Neural cell (in vitro differentiated cells): ENCODE measurements at regions not wholly inside any gene's neighbourhood (a gene's known extent, or its start where the extent isn't known, plus 50 kb on each side); places are given as distances from the start of the nearest gene placed in this dataset.

Experiments used
- H2AFZ ChIP-seq: fragments of 200-600, 300-800 bp; sonication (generic), shearing (Covaris generic); 2 replicates; pipeline ENCODE4 v1.6.0; 2014; ENCODE audit warnings: low read depth, mild to moderate bottlenecking, antibody characterized with exemption, low read length, moderate library complexity
- H3F3A ChIP-seq: fragments of 200-600 bp; shearing (Covaris generic); 2 replicates; pipeline ENCODE4 v1.6.1; 2016; ENCODE audit warnings: mild to moderate bottlenecking, moderate library complexity, mixed read lengths, antibody characterized with exemption, low read length; ENCODE audit not compliant: insufficient read depth, poor library complexity, severe bottlenecking
- H3K27ac ChIP-seq: fragments of 200-600, 300-800 bp; sonication (generic), shearing (Covaris generic); 2 replicates; pipeline ENCODE4 v1.5.1; 2014; ENCODE audit warnings: mild to moderate bottlenecking, low read length, moderate library complexity
- H3K27me3 ChIP-seq: fragments of 300-800, 200-600 bp; sonication (generic), shearing (Covaris generic); 2 replicates; pipeline ENCODE4 v1.6.0; 2014; ENCODE audit warnings: mild to moderate bottlenecking, low read depth, low read length, moderate library complexity; ENCODE audit not compliant: insufficient read depth
- H3K36me3 ChIP-seq: fragments of 300-800, 200-600 bp; sonication (generic), shearing (Covaris generic); 2 replicates; pipeline ENCODE4 v1.5.1; 2014; ENCODE audit warnings: mild to moderate bottlenecking, antibody characterized with exemption, low read length, moderate library complexity; ENCODE audit not compliant: insufficient read depth
- H3K4me2 ChIP-seq: fragments of 300-800, 200-600 bp; sonication (generic), shearing (Covaris generic); 2 replicates; pipeline ENCODE4 v1.6.0; 2014; ENCODE audit warnings: mild to moderate bottlenecking, low read length
- H3K4me3 ChIP-seq: fragments of 300-800, 200-600 bp; sonication (generic), shearing (Covaris generic); 2 replicates; pipeline ENCODE4 v1.5.1; 2014; ENCODE audit warnings: mild to moderate bottlenecking, low read length, moderate library complexity
- H3K79me2 ChIP-seq: fragments of 200-600 bp; shearing (Covaris generic); replicated peaks from 2 replicates; pipeline ENCODE4 v1.6.0; 2014; ENCODE audit warnings: mild to moderate bottlenecking, low read length, moderate library complexity; ENCODE audit not compliant: insufficient read depth
- H3K9ac ChIP-seq: fragments of 300-800, 200-600 bp; sonication (generic), shearing (Covaris generic); 2 replicates; pipeline ENCODE4 v1.6.1; 2016; ENCODE audit warnings: mild to moderate bottlenecking, low read length, mixed read lengths
- H3K9me2 ChIP-seq: fragments of 200-600 bp; shearing (Covaris generic); 2 replicates; pipeline ENCODE4 v1.6.1; 2016; ENCODE audit warnings: mild to moderate bottlenecking, low read length, mixed read lengths; ENCODE audit not compliant: insufficient read depth
- H3K9me3 ChIP-seq: fragments of 200-600, 300-800 bp; sonication (generic), shearing (Covaris generic); 2 replicates; pipeline ENCODE4 v1.6.1; 2016; ENCODE audit warnings: mild to moderate bottlenecking, mixed run types, low read length, moderate library complexity, mixed read lengths
- H4K20me1 ChIP-seq: fragments of 200-600 bp; shearing (Covaris generic); 2 replicates; pipeline ENCODE4 v1.6.1; 2016; ENCODE audit warnings: mild to moderate bottlenecking, mixed run types; ENCODE audit not compliant: insufficient read depth
- EP300 ChIP-seq: fragments of 450-650 bp; conservative IDR thresholded peaks from 2 replicates; pipeline ENCODE4 v1.6.1; 2014; ENCODE audit warnings: antibody characterized with exemption, mild to moderate bottlenecking, moderate library complexity; ENCODE audit not compliant: poor library complexity, severe bottlenecking
- EZH2 ChIP-seq: fragments of 200-600, 300-800 bp; shearing (Covaris generic), sonication (generic); IDR thresholded peaks from 2 replicates; pipeline ENCODE4 v1.6.1; 2014; ENCODE audit warnings: antibody characterized with exemption, low read length, borderline replicate concordance, mild to moderate bottlenecking; ENCODE audit not compliant: insufficient read depth, poor library complexity, severe bottlenecking
- MXI1 ChIP-seq: fragments of 450-650 bp; conservative IDR thresholded peaks from 2 replicates; pipeline ENCODE4 v1.6.1; 2014; ENCODE audit warnings: antibody characterized with exemption, mild to moderate bottlenecking; ENCODE audit not compliant: poor library complexity, severe bottlenecking
- POLR2AphosphoS5 ChIP-seq: IDR thresholded peaks from 2 replicates; pipeline ENCODE4 v1.6.1; 2012
- RAD21 ChIP-seq: fragments of 450-650 bp; conservative IDR thresholded peaks from 2 replicates; pipeline ENCODE4 v1.6.1; 2014; ENCODE audit warnings: antibody characterized with exemption, mild to moderate bottlenecking, moderate library complexity
- SMC3 ChIP-seq: fragments of 450-650 bp; conservative IDR thresholded peaks from 2 replicates; pipeline ENCODE4 v1.6.1; 2014; ENCODE audit warnings: antibody characterized with exemption, mild to moderate bottlenecking, moderate library complexity; ENCODE audit not compliant: poor library complexity
- TAF1 ChIP-seq: IDR thresholded peaks from 2 replicates; pipeline ENCODE4 v1.6.1; 2012; ENCODE audit warnings: low read depth
- TF ChIP-seq, protein P1 (sequence below): IDR thresholded peaks from 2 replicates; pipeline ENCODE4 v1.6.1; 2012; ENCODE audit warnings: borderline replicate concordance
- TF ChIP-seq, protein P2 (sequence below): fragments of 450-650 bp; IDR thresholded peaks from 2 replicates; pipeline ENCODE4 v1.5.1; 2014; ENCODE audit warnings: antibody characterized with exemption, mild to moderate bottlenecking, moderate library complexity; ENCODE audit not compliant: poor library complexity, severe bottlenecking

DNA sequence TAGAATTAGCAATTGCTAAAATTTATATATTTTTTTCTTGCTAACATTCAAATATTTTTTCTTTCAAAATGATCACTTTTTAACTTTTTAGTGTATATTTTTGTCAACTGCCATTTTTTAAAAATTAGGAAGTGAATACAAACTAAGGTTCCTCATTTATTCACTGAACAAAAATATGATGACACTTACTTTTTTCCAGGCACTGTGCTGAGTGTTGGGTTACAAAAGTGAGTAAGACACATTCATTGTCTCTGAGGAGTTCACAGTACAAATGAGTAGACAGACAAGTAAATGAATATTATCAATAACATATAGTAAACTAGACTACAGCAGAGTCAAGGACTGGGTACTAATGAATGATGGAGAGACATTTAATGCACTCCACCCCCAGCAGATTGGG, 543.5 kb downstream of the PDHA2 start:
- no peaks in the 10 kb centered on the region for H3K27me3 ChIP-seq

DNA sequence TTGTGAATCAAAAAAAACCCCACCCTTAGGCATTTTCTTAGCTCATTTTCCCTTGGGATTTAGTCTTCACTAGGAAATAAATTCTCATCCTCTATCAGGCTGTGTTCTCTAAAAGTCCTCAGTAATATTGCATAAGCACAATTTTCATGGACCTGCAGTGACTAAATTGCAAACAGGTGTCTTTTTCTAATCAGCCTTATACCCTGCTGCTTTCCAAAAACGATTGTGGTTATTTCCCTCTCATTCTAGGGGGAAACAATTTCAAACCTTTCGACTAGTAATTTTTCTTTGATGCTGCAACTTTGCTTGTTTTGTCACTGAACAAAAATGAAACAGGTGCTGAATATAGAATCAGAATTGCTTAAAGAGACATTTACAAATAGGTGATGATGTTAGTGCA, 549.9 kb downstream of the PDHA2 start:
- Histone ChIP-seq H3K4me2 (no peak overlapping the region), H3K9ac (no peak overlapping the region), H3F3A (no peaks in the 10 kb centered on the region), H3K36me3 (no peaks in the 10 kb centered on the region), H3K27me3 (no peaks in the 10 kb centered on the region), H3K27ac (no peak overlapping the region), H4K20me1 (no peaks in the 10 kb centered on the region), H3K79me2 (no peaks in the 10 kb centered on the region), H2AFZ (no peak overlapping the region), H3K9me2 (no peaks in the 10 kb centered on the region), H3K9me3 (no peaks in the 10 kb centered on the region), H3K4me3 (no peak overlapping the region)
- TF ChIP-seq POLR2AphosphoS5 (no peak), EZH2 (no peak), RAD21 (no peak), SMC3 (no peak), MXI1 (no peak), TAF1 (no peak), EP300 (no peak)
- TF ChIP-seq, protein P1, sequence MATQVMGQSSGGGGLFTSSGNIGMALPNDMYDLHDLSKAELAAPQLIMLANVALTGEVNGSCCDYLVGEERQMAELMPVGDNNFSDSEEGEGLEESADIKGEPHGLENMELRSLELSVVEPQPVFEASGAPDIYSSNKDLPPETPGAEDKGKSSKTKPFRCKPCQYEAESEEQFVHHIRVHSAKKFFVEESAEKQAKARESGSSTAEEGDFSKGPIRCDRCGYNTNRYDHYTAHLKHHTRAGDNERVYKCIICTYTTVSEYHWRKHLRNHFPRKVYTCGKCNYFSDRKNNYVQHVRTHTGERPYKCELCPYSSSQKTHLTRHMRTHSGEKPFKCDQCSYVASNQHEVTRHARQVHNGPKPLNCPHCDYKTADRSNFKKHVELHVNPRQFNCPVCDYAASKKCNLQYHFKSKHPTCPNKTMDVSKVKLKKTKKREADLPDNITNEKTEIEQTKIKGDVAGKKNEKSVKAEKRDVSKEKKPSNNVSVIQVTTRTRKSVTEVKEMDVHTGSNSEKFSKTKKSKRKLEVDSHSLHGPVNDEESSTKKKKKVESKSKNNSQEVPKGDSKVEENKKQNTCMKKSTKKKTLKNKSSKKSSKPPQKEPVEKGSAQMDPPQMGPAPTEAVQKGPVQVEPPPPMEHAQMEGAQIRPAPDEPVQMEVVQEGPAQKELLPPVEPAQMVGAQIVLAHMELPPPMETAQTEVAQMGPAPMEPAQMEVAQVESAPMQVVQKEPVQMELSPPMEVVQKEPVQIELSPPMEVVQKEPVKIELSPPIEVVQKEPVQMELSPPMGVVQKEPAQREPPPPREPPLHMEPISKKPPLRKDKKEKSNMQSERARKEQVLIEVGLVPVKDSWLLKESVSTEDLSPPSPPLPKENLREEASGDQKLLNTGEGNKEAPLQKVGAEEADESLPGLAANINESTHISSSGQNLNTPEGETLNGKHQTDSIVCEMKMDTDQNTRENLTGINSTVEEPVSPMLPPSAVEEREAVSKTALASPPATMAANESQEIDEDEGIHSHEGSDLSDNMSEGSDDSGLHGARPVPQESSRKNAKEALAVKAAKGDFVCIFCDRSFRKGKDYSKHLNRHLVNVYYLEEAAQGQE, result no peak
- TF ChIP-seq, protein P2, sequence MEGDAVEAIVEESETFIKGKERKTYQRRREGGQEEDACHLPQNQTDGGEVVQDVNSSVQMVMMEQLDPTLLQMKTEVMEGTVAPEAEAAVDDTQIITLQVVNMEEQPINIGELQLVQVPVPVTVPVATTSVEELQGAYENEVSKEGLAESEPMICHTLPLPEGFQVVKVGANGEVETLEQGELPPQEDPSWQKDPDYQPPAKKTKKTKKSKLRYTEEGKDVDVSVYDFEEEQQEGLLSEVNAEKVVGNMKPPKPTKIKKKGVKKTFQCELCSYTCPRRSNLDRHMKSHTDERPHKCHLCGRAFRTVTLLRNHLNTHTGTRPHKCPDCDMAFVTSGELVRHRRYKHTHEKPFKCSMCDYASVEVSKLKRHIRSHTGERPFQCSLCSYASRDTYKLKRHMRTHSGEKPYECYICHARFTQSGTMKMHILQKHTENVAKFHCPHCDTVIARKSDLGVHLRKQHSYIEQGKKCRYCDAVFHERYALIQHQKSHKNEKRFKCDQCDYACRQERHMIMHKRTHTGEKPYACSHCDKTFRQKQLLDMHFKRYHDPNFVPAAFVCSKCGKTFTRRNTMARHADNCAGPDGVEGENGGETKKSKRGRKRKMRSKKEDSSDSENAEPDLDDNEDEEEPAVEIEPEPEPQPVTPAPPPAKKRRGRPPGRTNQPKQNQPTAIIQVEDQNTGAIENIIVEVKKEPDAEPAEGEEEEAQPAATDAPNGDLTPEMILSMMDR, result no peak

More for the DNA sequence above, 543.5 kb downstream of the PDHA2 start:
- Histone ChIP-seq H3K79me2 (no peaks in the 10 kb centered on the region), H2AFZ (no peak overlapping the region), H3K9me3 (no peaks in the 10 kb centered on the region), H3K9me2 (no peaks in the 10 kb centered on the region), H3K9ac (no peak overlapping the region), H3K4me3 (no peak overlapping the region), H3K27ac (no peak overlapping the region), H3K36me3 (no peaks in the 10 kb centered on the region), H4K20me1 (no peaks in the 10 kb centered on the region), H3K4me2 (no peak overlapping the region), H3F3A (no peaks in the 10 kb centered on the region)
- TF ChIP-seq SMC3 (no peak), POLR2AphosphoS5 (no peak), EZH2 (no peak), TAF1 (no peak), MXI1 (no peak), EP300 (no peak), RAD21 (no peak)
- TF ChIP-seq, protein P1, result no peak
- TF ChIP-seq, protein P2, result no peak
